H1 (cell line): ENCODE measurements at regions not wholly inside any gene's neighbourhood (a gene's known extent, or its start where the extent isn't known, plus 50 kb on each side); places are given as distances from the start of the nearest gene placed in this dataset.

Experiments used
- CTCF ChIA-PET: fragments of 300-600 bp; sonication (Branson Sonifier 250); formaldehyde crosslinking; loops from one replicate; lab custom pipeline; 2021; ENCODE audit not compliant: partially characterized antibody; lab: Charles Lee
- POLR2A ChIA-PET: fragments of 300-600 bp; sonication (Branson Sonifier 250); formaldehyde crosslinking; loops from one replicate; lab custom pipeline; 2021; ENCODE audit warnings: inconsistent platforms; ENCODE audit not compliant: partially characterized antibody; lab: Charles Lee
- DNase-seq, 2 experiments: peaks; one replicate each; pipeline versions ENCODE4 v3.0.0 to v3.0.0-alpha.2; 2010 to 2022; ENCODE audit warnings: low spot score in 2 of 2, low read depth in 1 of 2, mixed read lengths in 1 of 2
- FAIRE-seq: peaks from 2 replicates; lab custom pipeline; 2011; peaks lifted over from hg19 to GRCh38; lab: Jason Lieb, UNC
- H2AFZ ChIP-seq: 2 replicates; pipeline ENCODE4 v1.8.1; 2012; ENCODE audit warnings: low read length, inconsistent platforms
- H2AK5ac ChIP-seq: 2 replicates; pipeline ENCODE4 v1.6.1; 2013; ENCODE audit warnings: low read depth, low read length
- H2BK120ac ChIP-seq: replicated peaks from 2 replicates; pipeline ENCODE3; 2013; ENCODE audit warnings: low read depth, low read length, inconsistent platforms
- H2BK12ac ChIP-seq: 2 replicates; pipeline ENCODE4 v1.6.1; 2013; ENCODE audit warnings: low read depth, low read length
- H2BK15ac ChIP-seq: 2 replicates; pipeline ENCODE4 v1.6.1; 2013; ENCODE audit warnings: low read length
- H2BK20ac ChIP-seq: 2 replicates; pipeline ENCODE4 v1.6.1; 2013; ENCODE audit warnings: low read length
- H2BK5ac ChIP-seq: 2 replicates; pipeline ENCODE4 v1.6.1; 2013; ENCODE audit warnings: low read depth, low read length
- H3K14ac ChIP-seq: 2 replicates; pipeline ENCODE4 v1.6.1; 2013; ENCODE audit warnings: inconsistent platforms; ENCODE audit not compliant: insufficient read length
- H3K18ac ChIP-seq: 2 replicates; pipeline ENCODE4 v1.6.1; 2013; ENCODE audit warnings: low read length; ENCODE audit errors: extremely low read depth
- H3K23ac ChIP-seq: 2 replicates; pipeline ENCODE4 v1.6.1; 2013; ENCODE audit warnings: inconsistent platforms; ENCODE audit not compliant: insufficient read length
- H3K23me2 ChIP-seq: 2 replicates; pipeline ENCODE4 v1.6.1; 2013; ENCODE audit warnings: low read depth, low read length
- H3K27ac ChIP-seq: 2 replicates; pipeline ENCODE4 v1.6.1; 2011; ENCODE audit warnings: low read depth, low read length, inconsistent platforms
- H3K27me3 ChIP-seq, 4 experiments: replicated peaks in 1 of 4; 1 replicate in 1 of 4; 2 replicates in 3 of 4; pipeline versions ENCODE4 v1.6.1 to v1.8.1; 2011 to 2013; ENCODE audit warnings: low read length in 3 of 4, mild to moderate bottlenecking in 3 of 4, inconsistent platforms in 2 of 4, mixed read lengths in 2 of 4, moderate library complexity in 1 of 4; ENCODE audit not compliant: control insufficient read depth in 3 of 4, insufficient read depth in 3 of 4; ENCODE audit errors: extremely low read depth in 1 of 4
- H3K36me3 ChIP-seq, 4 experiments: 2 replicates each; pipeline versions ENCODE4 v1.6.1 to v1.8.1; 2011 to 2013; ENCODE audit warnings: mild to moderate bottlenecking in 4 of 4, low read length in 3 of 4, moderate library complexity in 2 of 4, control low read depth in 1 of 4, inconsistent platforms in 1 of 4; ENCODE audit not compliant: insufficient read depth in 4 of 4, control insufficient read depth in 2 of 4
- H3K4ac ChIP-seq: replicated peaks from 2 replicates; pipeline ENCODE3; 2013; ENCODE audit warnings: low read length, low read depth, mixed read lengths, inconsistent platforms; ENCODE audit not compliant: insufficient read length
- H3K4me1 ChIP-seq, 4 experiments: replicated peaks in 1 of 4; 1 replicate in 1 of 4; 2 replicates in 3 of 4; pipeline versions ENCODE4 v1.6.1 to v1.8.1; 2011 to 2013; ENCODE audit warnings: low read length in 3 of 4, inconsistent platforms in 2 of 4, mixed read lengths in 1 of 4; ENCODE audit not compliant: insufficient read depth in 4 of 4, control insufficient read depth in 3 of 4
- H3K4me2 ChIP-seq, 2 experiments: 2 replicates each; pipeline versions ENCODE4 v1.6.1 to v1.8.1; 2011 to 2013; ENCODE audit warnings: low read depth in 2 of 2, low read length in 2 of 2, control low read depth in 1 of 2, inconsistent platforms in 1 of 2, mild to moderate bottlenecking in 1 of 2; ENCODE audit not compliant: insufficient read depth in 1 of 2
- H3K4me3 ChIP-seq, 4 experiments: fragments of 200-600, 300-600 bp in 1 of 4; sonication (generic), shearing (Covaris generic), sonication (Bioruptor Twin) in 1 of 4; 2 replicates each; pipeline versions ENCODE4 v1.5.1 to v1.8.1; 2011 to 2016; ENCODE audit warnings: low read length in 4 of 4, low read depth in 3 of 4, control low read depth in 2 of 4, inconsistent platforms in 2 of 4, mild to moderate bottlenecking in 2 of 4, mixed read lengths in 1 of 4, moderate library complexity in 1 of 4; ENCODE audit not compliant: insufficient read depth in 2 of 4; ENCODE audit errors: extremely low read depth in 1 of 4
- H3K56ac ChIP-seq: replicated peaks from 2 replicates; pipeline ENCODE3; 2013; ENCODE audit warnings: low read depth, mild to moderate bottlenecking, mixed read lengths, low read length, inconsistent platforms; ENCODE audit not compliant: insufficient read length
- H3K79me1 ChIP-seq: 2 replicates; pipeline ENCODE4 v1.6.1; 2013; ENCODE audit warnings: low read depth, low read length, control low read depth
- H3K79me2 ChIP-seq, 2 experiments: 2 replicates each; pipeline versions ENCODE4 v1.6.1 to v1.8.1; 2012 to 2013; ENCODE audit warnings: low read length in 2 of 2, mild to moderate bottlenecking in 2 of 2, inconsistent platforms in 1 of 2; ENCODE audit not compliant: insufficient read depth in 2 of 2, control insufficient read depth in 1 of 2
- H3K9ac ChIP-seq, 4 experiments: replicated peaks in 1 of 4; 1 replicate in 1 of 4; 2 replicates in 3 of 4; pipeline versions ENCODE4 v1.6.1 to v1.8.1; 2011 to 2013; ENCODE audit warnings: low read depth in 3 of 4, low read length in 3 of 4, control low read depth in 2 of 4, mild to moderate bottlenecking in 2 of 4, moderate library complexity in 2 of 4, inconsistent platforms in 1 of 4; ENCODE audit errors: extremely low read depth in 1 of 4
- H3K9me3 ChIP-seq, 2 experiments: 2 replicates each; pipeline versions ENCODE4 v1.6.1 to v1.8.1; 2012 to 2013; ENCODE audit warnings: mild to moderate bottlenecking in 2 of 2, moderate library complexity in 2 of 2, control low read depth in 1 of 2, inconsistent platforms in 1 of 2, low read depth in 1 of 2, low read length in 1 of 2, mixed read lengths in 1 of 2; ENCODE audit not compliant: insufficient read depth in 2 of 2
- H4K20me1 ChIP-seq, 2 experiments: replicated peaks in 1 of 2; 2 replicates each; pipeline versions ENCODE3 to v1.8.1; 2011 to 2013; ENCODE audit warnings: inconsistent platforms in 2 of 2, low read length in 2 of 2, mild to moderate bottlenecking in 1 of 2; ENCODE audit not compliant: insufficient read depth in 2 of 2, control insufficient read depth in 1 of 2
- H4K5ac ChIP-seq: 2 replicates; pipeline ENCODE4 v1.6.1; 2013; ENCODE audit warnings: low read length, low read depth, mixed read lengths, inconsistent platforms; ENCODE audit not compliant: insufficient read length
- H4K8ac ChIP-seq: 2 replicates; pipeline ENCODE4 v1.8.0; 2013; ENCODE audit warnings: mild to moderate bottlenecking, moderate library complexity, low read length, inconsistent platforms; ENCODE audit not compliant: insufficient read depth; ENCODE audit errors: extremely low read depth
- H4K91ac ChIP-seq: replicated peaks from 2 replicates; pipeline ENCODE3; 2013; ENCODE audit warnings: low read length, mixed read lengths, inconsistent platforms; ENCODE audit not compliant: insufficient read length
- ASH2L ChIP-seq: fragments of 200-600, 300-600 bp; sonication (generic); IDR thresholded peaks from one replicate; pipeline ENCODE4 v1.7.1; 2017; ENCODE audit warnings: low read length
- BCL11A ChIP-seq, 2 experiments: IDR thresholded peaks; one replicate each; pipeline ENCODE4 v1.6.1; 2011; ENCODE audit warnings: low read depth in 2 of 2, low read length in 2 of 2, mild to moderate bottlenecking in 2 of 2
- RFX5 ChIP-seq: IDR thresholded peaks from 2 replicates; pipeline ENCODE4 v1.6.1; 2011; ENCODE audit warnings: low read depth, low read length, improper control_type of control experiment, borderline replicate concordance
- SAP30 ChIP-seq: fragments of 300-600 bp; sonication (generic); IDR thresholded peaks from 2 replicates; pipeline ENCODE4 v1.7.1; 2012; ENCODE audit warnings: low read length, moderate library complexity, mild to moderate bottlenecking, inconsistent platforms; ENCODE audit not compliant: insufficient read depth, insufficient replicate concordance
- USF2 ChIP-seq: IDR thresholded peaks from 2 replicates; pipeline ENCODE4 v1.6.1; 2011; ENCODE audit warnings: low read length, improper control_type of control experiment
- WGBS, 2 experiments: shearing (Covaris generic) in 1 of 2; methylation state at CpG; one replicate each; pipeline versions ENCODE4 v1.1.6 to v1.1.7; 2013 to 2015; ENCODE audit warnings: low lambda C conversion rate in 2 of 2, mixed read lengths in 2 of 2, inconsistent platforms in 1 of 2, low coverage in 1 of 2, missing lambda C conversion rate in 1 of 2; ENCODE audit not compliant: insufficient replicate concordance in 2 of 2, insufficient coverage in 1 of 2, insufficient read length in 1 of 2; ENCODE audit errors: extremely low coverage in 1 of 2, missing lambda C conversion rate in 1 of 2; 5-methylcytosine and 5-hydroxymethylcytosine counted together

- 0 out of 2 replicates have a peak overlapping the region, but pooled peaks have one; percentile 21 for H2AFZ ChIP-seq
- no peaks in the 10 kb centered on the region for H3K36me3 ChIP-seq
- no peak overlapping the region for H3K23ac ChIP-seq
- H4K20me1 ChIP-seq: no peaks in the 10 kb centered on the region
- ChIA-PET CTCF (no interaction called here), POLR2A (no interaction called here)
- H2BK15ac ChIP-seq: no peak overlapping the region
- no peak overlapping the region for H3K4me2 ChIP-seq
- no peak for TF ChIP-seq ASH2L
- TF ChIP-seq USF2: no peak
- TF ChIP-seq SAP30: no peak
- no peak for TF ChIP-seq BCL11A (IDR thresholded peaks at IDR 0.05; ENCODE audit: low read depth in 2 of 2, low read length in 2 of 2)
- TF ChIP-seq RFX5: no peak
- H2AK5ac ChIP-seq: no peak overlapping the region
- DNase-seq: no peak
- H3K14ac ChIP-seq: no peak overlapping the region
- H4K8ac ChIP-seq: no peak overlapping the region
- H4K5ac ChIP-seq: no peak overlapping the region
- no peak for FAIRE-seq
- H3K18ac ChIP-seq: no peak overlapping the region
- no peak overlapping the region for H4K91ac ChIP-seq
- no peaks in the 10 kb centered on the region for H3K23me2 ChIP-seq
- H3K56ac ChIP-seq: no peak overlapping the region
- no peaks in the 10 kb centered on the region for H3K27me3 ChIP-seq
- no peaks in the 10 kb centered on the region for H3K79me2 ChIP-seq
- H3K9me3 ChIP-seq: no peaks in the 10 kb centered on the region
- H3K4ac ChIP-seq: no peak overlapping the region
- 92% methylated on average over 1 of the region's 1 CpG; no CpG with 5 or more reads in 1 of the 2 experiments for WGBS, 2 experiments
- H2BK12ac ChIP-seq: no peak overlapping the region
- H2BK120ac ChIP-seq: no peak overlapping the region
- H3K79me1 ChIP-seq: no peaks in the 10 kb centered on the region
- H3K4me1 ChIP-seq: no peaks in the 10 kb centered on the region
- no peak overlapping the region for H3K9ac ChIP-seq
- no peak overlapping the region for H3K4me3 ChIP-seq
- no peak overlapping the region for H2BK20ac ChIP-seq
- no peak overlapping the region for H2BK5ac ChIP-seq
- no peak overlapping the region for H3K27ac ChIP-seq
Measured at GRCh38 chr4:119763386-119763785, 134.8 kb upstream of the PDE5A start.
